Kidney (tissue), 13 donors: ENCODE measurements at regions not wholly inside any gene's neighbourhood (a gene's known extent, or its start where the extent isn't known, plus 50 kb on each side); places are given as distances from the start of the nearest gene placed in this dataset.
"Not testable (repeated sequence)": the region's sequence is repeated elsewhere in the genome, so short reads cannot be mapped to it uniquely, and the experiment has no call there.

Experiments used
- DNase-seq, 5 donors: peaks; one replicate each; pipeline ENCODE4 v3.0.0-alpha.2; 2013 to 2020
- FAIRE-seq: peaks from 2 replicates; lab custom pipeline; 2012; peaks lifted over from hg19 to GRCh38; lab: Jason Lieb, UNC
- H3K27ac ChIP-seq, 2 donors: one replicate each; pipeline ENCODE4 v1.7.0; 2013; ENCODE audit warnings: low read depth in 2 of 2, low read length in 2 of 2, inconsistent platforms in 1 of 2
- H3K27me3 ChIP-seq: one replicate; pipeline ENCODE4 v1.7.1; 2013; ENCODE audit warnings: low read length, inconsistent platforms; ENCODE audit not compliant: control insufficient read depth, insufficient read depth
- H3K36me3 ChIP-seq, 3 donors: one replicate each; pipeline versions ENCODE4 v1.7.0 to v1.7.1; 2013; ENCODE audit warnings: low read length in 3 of 3, control low read depth in 1 of 3, inconsistent platforms in 1 of 3; ENCODE audit not compliant: insufficient read depth in 3 of 3, control insufficient read depth in 2 of 3
- H3K4me1 ChIP-seq, 3 donors: one replicate each; pipeline versions ENCODE4 v1.7.0 to v1.7.1; 2013; ENCODE audit warnings: low read length in 3 of 3, inconsistent platforms in 1 of 3, low read depth in 1 of 3; ENCODE audit not compliant: control insufficient read depth in 2 of 3, insufficient read depth in 2 of 3
- H3K4me3 ChIP-seq, 3 donors: one replicate each; pipeline versions ENCODE4 v1.7.0 to v1.8.1; 2013; ENCODE audit warnings: low read length in 3 of 3, control low read depth in 1 of 3, inconsistent platforms in 1 of 3
- H3K9ac ChIP-seq, 3 donors: one replicate each; pipeline versions ENCODE4 v1.7.0 to v1.7.1; 2013; ENCODE audit warnings: low read length in 3 of 3, control low read depth in 1 of 3, inconsistent platforms in 1 of 3
- H3K9me3 ChIP-seq, 3 donors: one replicate each; pipeline versions ENCODE4 v1.7.0 to v1.7.1; 2013; ENCODE audit warnings: low read length in 3 of 3, control low read depth in 1 of 3, inconsistent platforms in 1 of 3; ENCODE audit not compliant: control insufficient read depth in 2 of 3, insufficient read depth in 1 of 3
- intact Hi-C: fragments of 100-400 bp; cut with DNase I; formaldehyde crosslinking; loops from one replicate; pipeline ENCODE4 v1.11.1; 2022
- TF ChIP-seq, protein P1 (sequence below): IDR thresholded peaks from 3 replicates; pipeline ENCODE4 v1.5.1; 2012; ENCODE audit warnings: mild to moderate bottlenecking, moderate library complexity, borderline replicate concordance; ENCODE audit not compliant: insufficient read depth; ENCODE audit errors: extremely low read depth
- donor health status: control.
- donor health status: control.
- donor health status: control.
- donor health status: control.
- donor health status: control.
- donor health status: DM: yes; HTN: yes; CAD: no.
- donor health status: Normal renal cell carcinoma (clear cell type).

DNA sequence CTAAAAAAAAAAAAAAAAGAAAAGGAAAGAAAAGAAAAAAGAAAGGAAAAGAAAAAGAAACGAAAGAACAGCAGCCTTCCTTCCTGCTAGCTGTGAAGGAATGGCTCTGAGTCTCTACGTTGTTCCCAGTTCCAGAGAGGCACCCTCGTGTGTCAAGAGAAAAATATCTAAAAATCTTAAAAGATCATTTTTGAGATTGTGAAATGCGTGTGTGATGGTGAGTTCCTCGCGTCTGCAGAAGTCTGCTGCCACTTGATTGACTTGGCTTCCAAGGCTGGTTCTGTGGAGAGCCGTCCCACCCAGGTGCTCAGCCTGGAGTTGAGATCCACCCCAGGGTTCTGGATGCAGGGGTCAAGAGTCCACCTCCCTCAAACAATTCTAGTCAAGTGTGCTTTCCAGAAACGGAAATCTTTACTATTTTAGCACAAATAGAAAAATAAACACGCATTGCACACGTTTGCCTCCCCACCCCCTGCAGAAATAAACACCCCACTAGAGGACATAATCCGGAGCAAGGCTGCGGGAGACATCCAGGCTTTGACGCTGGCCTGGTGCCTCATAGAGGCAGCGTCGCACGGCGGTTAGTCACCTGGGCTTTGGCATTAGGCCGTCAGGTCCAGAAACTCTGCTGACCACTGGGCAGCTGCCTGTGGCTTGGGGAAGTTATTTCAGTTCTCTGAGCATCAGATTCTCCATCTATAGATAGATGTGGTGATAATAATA, 265.4 kb downstream of the FAM43A start:
- DNase-seq (no peak), FAIRE-seq (no peak)
- Histone ChIP-seq H3K36me3 (no peaks in the 10 kb centered on the region), H3K27me3 (no peaks in the 10 kb centered on the region), H3K9ac (no peak overlapping the region), H3K4me3 (no peak overlapping the region), H3K9me3 (no peaks in the 10 kb centered on the region), H3K4me1 (no peaks in the 10 kb centered on the region), H3K27ac (no peak overlapping the region)
- intact Hi-C loops: no loop called here
- TF ChIP-seq, protein P1, sequence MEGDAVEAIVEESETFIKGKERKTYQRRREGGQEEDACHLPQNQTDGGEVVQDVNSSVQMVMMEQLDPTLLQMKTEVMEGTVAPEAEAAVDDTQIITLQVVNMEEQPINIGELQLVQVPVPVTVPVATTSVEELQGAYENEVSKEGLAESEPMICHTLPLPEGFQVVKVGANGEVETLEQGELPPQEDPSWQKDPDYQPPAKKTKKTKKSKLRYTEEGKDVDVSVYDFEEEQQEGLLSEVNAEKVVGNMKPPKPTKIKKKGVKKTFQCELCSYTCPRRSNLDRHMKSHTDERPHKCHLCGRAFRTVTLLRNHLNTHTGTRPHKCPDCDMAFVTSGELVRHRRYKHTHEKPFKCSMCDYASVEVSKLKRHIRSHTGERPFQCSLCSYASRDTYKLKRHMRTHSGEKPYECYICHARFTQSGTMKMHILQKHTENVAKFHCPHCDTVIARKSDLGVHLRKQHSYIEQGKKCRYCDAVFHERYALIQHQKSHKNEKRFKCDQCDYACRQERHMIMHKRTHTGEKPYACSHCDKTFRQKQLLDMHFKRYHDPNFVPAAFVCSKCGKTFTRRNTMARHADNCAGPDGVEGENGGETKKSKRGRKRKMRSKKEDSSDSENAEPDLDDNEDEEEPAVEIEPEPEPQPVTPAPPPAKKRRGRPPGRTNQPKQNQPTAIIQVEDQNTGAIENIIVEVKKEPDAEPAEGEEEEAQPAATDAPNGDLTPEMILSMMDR: no peak

DNA sequence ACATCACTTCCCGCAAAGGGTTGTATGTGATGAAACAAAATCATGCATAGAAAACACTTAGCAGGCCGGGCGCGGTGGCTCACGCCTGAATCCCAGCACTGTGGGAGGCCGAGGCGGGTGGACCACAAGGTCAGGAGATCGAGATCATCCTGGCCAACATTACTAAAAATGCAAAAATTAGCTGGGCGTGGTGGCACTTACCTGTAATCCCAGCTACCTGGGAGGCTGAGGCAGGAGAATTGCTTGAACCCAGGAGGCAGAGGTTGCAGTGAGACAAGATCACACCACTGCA, 265.9 kb downstream of the FAM43A start:
- intact Hi-C loops, FAIRE-seq, DNase-seq: not testable (repeated sequence)

DNA sequence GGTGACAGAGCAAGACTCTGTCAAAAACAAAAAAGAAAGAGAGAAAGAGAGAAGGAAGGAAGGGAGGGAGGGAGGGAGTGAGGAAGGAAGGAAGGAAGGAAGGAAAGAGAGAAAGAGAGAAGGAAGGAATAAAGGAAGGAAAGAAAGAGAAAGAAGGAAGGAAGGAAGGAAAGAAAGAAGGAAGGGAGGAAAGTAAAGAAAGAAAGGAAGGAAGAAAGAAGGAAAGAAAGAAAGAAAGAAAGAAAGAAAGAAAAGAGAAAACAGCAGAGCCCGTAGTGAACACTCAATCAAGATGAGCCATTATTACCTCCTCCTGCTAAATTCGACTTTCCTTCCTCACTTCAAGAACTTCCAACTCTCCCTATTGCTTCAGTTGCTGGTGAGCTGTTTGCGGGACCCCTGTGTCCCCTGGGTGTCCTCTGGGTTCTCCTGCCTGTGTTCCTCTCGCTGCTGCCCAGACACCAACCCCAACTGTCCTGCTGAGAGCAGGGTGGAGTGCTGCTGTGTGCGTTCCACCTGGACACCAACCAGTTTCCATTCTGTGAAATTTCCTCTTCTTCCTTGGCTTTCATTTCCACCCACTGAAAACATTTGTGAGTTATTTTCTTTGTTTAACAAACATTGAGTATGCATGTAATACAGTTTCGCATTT, 266.4 kb downstream of the FAM43A start:
- TF ChIP-seq, protein P1: no peak
- H3K27ac ChIP-seq: no peak overlapping the region
- no peaks in the 10 kb centered on the region for H3K4me1 ChIP-seq
- intact Hi-C loops: no loop called here
- H3K36me3 ChIP-seq: no peaks in the 10 kb centered on the region
- DNase-seq: no peak
- no peak overlapping the region for H3K9ac ChIP-seq
- H3K9me3 ChIP-seq: no peaks in the 10 kb centered on the region
- no peaks in the 10 kb centered on the region for H3K27me3 ChIP-seq
- no peak overlapping the region for H3K4me3 ChIP-seq
- no peak for FAIRE-seq

More for the DNA sequence above, 265.9 kb downstream of the FAM43A start:
- H3K9ac ChIP-seq, H3K27me3 ChIP-seq, H3K27ac ChIP-seq, H3K4me1 ChIP-seq, H3K36me3 ChIP-seq, H3K9me3 ChIP-seq, H3K4me3 ChIP-seq: not testable (repeated sequence)

DNA sequence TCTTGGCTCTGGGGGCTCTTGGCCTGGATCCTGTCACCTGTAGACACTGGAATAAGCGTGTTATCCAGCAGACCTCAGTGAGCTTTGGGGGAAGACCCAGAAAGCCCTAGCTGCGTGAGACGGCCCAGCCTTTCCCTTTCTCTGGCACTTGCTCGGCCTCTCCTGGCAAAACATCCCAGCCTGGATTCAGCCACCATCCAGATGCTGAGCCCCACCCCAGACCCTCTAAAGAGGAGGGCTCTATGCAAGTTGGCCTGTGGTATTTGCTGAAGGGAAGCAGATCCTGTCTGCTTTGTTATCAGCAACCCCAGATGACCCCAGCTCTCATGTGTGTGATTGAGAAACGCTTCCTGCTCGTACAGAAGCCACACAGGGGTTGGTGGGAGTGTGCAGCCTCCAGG, 267.2 kb downstream of the FAM43A start:
- TF ChIP-seq, protein P1: no peak
- no peak for FAIRE-seq
- no peaks in the 10 kb centered on the region for H3K36me3 ChIP-seq
- H3K4me1 ChIP-seq: no peaks in the 10 kb centered on the region
- no peaks in the 10 kb centered on the region for H3K9me3 ChIP-seq
- no peak overlapping the region for H3K4me3 ChIP-seq
- no peak overlapping the region for H3K9ac ChIP-seq
- intact Hi-C loops: no loop called here
- H3K27ac ChIP-seq: no peak overlapping the region
- no peaks in the 10 kb centered on the region for H3K27me3 ChIP-seq
- no peak for DNase-seq
